Tongue (tissue), 1 donor: ENCODE measurements at regions not wholly inside any gene's neighbourhood (a gene's known extent, or its start where the extent isn't known, plus 50 kb on each side); places are given as distances from the start of the nearest gene placed in this dataset.

Experiments used
- DNase-seq: peaks from one replicate; pipeline ENCODE4 v3.0.0-alpha.2; 2015

DNA sequence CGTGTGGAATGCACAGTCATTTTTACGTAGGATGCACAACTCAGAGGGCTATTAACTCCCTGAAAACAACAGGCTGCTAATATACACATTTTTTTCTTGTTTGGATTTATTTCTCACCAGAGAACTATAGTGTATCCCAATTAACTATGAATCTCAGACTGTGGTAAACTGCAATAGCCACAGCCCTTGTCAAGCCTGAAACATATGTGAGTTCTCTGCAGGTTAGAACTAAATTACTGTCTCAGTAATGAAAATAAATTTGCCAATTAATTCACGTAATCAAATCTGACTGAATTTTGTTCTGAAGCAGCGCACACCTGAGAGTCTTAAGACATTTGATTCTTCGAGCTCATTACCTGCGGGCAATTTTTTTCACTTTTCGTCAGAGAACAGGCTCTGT, 318.6 kb downstream of the PMP22 start:
- DNase-seq: no peak

DNA sequence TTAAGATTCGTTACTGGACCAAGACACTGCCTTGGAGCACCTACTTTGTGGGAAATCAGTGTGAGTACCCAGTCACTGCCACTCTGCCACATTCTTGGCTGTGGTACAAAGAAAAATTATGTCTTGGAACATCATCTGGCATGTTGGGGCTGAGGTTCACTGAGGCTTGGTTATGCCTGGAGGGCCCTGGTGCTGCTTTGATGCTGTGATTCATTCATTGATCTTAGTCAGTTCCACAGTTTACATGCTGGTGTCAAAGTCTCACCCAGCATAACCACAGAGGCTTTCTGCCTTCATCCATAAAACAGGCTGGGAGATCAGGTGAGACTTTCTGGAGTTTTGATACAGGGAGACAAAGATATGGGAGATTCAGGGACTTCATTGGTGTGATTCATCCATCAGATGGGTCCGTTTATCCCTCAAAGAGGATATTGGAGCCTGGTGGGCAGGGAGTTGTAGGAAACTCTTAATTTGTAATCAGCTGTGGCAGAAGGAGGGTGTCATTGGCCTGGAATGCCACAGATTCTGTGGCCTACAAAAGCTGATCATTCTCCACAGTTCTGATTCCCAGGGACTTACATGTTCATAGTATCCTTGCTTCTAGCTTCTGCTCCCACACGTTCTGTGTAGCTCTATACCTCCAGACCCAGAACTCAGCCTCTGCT, 322.5 kb downstream of the PMP22 start:
- DNase-seq: no peak

DNA sequence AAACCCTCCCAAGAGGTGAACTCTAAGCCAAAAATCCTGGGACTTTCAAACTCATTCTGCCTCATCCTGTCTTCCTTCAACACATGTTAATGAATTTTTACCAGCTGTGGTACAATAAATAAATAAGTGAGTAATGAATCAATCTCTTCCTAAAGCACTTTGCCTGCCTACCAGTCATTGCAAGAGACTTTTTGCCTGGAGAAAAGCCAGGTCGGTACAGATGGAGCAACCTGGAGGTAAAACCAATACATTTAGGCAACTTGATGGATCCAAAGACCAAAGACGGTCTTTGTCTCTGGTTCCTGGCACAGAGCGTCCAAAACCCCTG, 324.2 kb downstream of the PMP22 start:
- no peak for DNase-seq

DNA sequence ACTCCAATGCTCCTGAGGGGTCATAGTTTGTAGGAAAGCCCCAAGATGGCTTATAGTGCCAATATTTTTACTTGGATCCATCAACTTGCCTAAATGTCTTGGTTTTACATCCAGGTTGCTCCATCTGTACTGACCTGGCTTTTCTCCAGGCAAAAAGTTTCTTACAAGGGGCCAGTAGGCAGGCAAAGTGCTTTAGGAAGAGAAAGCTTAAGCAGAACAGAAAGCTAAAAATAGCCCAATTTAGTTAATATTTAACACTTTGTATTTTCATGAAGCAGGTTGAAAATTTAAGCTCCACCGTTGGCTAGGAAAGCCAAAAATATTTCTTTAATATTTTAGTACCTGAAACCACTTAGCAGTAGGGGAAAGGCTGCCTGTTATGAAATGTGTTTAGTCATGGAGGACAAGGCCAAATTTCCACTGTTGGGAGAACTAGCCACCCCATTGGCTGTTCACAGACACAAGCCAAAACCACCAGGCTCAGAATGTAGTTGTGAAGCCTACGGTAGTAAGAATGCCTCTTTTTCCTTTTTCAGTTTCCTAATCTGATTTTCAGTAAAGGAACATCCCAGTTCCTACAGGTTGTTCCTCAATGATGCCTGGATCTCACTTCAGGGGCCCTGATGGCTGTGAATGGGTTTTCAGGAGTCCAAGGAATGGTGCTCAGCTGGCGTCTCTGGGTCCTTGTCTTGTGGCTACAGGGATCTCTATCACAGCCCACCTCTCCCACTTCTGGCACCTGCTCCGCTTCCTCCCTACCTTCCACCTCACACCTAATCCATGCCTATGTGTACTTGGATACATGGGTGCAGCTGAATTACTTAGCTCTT, 324.8 kb downstream of the PMP22 start:
- DNase-seq: no peak

DNA sequence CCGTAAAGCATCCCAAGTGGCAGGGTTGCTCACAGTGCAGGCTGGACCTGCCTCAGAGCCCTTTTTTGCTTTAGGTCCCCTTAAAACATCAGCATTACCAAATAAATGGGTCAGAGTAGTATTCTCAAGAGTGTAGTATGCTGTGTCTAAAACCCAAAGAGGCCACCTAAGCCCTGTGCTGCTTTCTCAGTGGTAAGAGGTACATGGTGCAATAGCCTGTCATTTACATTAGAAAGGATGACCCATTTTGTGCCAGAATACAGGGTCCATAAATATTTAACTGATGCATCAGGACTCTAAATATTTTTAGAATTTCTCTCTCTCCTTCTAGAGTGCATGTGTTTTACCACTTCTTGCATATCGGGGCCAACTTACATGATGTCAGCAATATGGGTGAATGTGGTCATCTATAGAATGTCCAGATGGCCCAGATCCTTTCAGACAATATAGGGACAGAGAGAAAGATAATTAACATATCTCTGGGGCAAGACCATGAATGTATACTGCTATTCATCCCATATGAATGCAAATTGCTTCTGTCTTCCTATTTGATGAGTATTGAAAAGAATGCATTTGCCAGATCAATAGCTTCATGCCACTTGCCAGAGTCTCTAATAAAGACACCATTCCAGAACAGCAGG, 329.2 kb downstream of the PMP22 start:
- no peak for DNase-seq

DNA sequence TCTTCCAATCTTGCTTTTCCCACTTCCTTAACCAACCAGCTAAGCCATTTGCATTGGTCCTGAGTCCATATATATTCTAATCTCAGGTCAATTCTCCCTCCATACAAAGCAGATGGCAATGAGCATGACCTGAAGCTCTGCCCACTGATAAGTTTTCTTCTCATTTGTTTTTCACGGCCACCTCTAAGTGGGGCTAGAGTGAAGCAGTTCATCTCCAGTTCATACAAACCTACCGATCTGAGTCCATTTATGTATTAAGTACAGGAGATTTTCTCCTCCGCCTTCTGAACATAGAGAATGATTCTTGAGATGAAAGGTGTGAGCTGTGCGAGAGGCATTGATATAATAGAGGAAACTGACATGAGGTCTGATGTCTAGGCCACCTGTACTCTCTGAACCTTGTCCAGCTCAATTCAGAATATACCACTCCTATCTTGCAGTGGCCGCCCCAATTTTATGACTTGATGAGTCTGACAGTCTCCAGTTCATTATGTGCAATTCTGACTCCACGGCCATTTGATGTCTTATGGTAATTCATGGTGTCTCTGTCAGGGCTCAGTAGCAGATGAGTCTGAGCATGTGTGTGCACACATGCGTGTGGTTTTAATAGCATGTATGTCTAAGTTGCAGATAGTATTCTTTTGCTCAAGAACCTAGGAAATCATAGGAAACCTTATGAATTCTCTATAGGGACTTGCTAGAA, 329.8 kb downstream of the PMP22 start:
- no peak for DNase-seq

DNA sequence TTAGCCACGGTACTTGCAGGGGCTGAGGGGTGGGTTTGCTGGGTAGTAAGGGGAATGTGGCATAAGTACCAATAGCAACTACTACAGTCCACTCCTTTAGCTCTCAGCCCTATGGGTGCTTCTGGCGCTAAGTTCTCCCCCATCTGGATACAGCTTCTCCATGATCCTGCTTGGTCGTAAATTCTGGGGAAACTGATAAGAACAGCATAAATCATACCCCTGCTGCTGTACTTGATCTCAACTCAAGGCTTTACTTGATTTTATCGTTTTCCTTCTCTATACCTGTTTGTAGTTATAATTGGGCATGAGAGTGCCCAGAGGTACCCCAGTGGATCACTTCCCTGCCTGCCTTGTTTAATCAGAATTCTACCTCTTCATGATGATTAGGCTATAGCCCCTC, 331.4 kb downstream of the PMP22 start:
- DNase-seq: no peak

DNA sequence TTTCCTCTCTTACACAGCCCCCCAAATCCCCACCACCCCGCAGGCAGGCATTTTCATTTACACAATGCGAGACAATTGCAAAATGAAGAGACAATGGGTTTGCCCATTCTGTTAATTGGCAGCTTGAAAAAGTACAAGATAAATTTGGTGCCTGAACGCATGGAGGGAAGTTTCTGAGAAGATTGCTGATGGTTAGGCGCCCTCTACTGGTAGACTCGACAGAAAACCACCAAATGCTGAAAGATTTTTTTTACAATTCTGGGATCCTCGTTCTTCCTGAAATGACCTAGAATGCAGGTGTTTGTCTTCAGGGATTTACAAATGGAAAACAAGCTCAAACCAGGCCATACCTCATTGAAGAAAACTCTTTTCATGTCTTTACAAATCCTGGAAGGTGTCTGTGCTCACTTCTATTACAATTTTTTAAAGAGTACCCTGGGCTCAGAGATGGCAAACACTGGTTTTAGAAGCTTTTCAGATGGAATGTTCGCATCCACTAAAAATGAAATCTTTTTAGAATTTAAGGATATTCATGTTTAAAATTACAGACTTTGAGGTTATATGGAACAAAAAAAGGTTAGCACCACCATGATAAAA, 338.5 kb downstream of the PMP22 start:
- DNase-seq: peak; percentile 90

DNA sequence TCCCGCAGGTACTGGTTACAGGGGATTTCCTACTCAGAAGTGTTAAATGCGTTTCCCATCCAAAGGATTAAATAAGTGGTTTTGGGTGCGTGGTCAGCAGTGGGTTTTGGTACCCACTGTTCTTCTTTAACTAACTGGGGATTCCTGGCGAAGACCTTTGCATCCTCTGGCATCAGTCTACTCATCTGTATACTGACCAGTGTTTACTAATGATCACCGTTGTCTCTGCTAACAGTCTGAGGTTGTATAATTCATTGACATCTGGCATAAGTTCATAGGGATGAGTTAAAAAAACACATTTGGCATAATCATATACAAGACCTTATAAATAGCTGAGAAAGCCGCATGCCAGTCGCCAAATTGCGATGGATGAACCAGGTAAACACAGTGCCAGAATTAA, 339.1 kb downstream of the PMP22 start:
- DNase-seq: no peak

DNA sequence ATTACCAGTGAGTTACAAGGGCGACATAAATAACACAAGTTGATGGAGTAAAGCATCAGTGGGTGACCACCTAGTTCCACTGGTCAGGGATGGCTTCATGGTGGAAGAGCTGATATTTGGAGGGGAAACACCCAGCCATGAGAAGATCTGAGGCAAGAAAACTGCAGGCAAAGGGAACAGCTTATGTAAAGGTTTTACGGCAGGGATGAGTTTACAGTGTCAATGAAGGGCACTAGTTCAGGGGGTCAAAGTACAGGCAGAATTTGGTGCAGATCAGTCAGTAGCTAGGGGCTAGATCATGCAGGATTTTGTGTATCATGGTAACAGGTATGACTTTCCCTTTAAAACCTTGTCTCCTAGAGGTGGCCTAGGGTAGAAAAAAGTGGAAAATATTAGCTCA, 339.6 kb downstream of the PMP22 start:
- no peak for DNase-seq

DNA sequence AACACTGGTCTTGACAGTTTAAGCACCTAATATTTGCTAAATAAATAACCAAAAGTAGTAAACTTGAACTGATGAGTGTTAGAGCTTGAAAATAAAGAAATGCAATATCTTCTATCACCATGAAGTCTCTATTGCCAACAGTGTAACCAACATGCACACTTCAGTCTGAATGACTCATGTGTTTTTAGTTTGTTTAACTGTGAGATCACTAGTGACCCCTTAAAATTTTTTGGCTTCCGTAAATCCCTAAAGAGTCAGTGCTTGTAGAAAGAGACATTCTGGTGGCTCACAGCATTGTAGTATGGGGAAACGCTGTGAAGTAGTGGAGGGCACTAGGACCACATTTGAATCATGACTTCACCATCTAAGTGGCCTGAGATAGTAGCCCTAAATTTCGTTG, 341.1 kb downstream of the PMP22 start:
- no peak for DNase-seq

DNA sequence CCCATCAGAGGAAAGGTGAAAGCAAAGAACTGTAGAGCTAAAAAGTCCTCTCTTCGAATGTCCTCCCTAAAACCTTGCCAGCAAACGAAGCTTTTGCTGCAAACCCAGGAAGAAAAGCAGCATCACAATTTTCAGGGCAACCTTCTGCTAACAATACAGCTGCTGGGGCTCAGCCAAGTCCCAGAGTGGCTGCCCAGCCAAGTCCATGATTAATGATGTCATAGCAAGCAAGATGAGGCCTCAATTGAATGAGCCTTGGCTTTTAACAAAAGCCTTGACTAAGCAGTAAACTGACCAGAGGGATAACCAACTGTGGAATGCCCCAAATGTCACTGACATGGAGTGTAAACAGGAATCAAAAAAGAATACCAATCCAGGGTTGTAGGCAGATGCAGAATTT, 342.7 kb downstream of the PMP22 start:
- no peak for DNase-seq

DNA sequence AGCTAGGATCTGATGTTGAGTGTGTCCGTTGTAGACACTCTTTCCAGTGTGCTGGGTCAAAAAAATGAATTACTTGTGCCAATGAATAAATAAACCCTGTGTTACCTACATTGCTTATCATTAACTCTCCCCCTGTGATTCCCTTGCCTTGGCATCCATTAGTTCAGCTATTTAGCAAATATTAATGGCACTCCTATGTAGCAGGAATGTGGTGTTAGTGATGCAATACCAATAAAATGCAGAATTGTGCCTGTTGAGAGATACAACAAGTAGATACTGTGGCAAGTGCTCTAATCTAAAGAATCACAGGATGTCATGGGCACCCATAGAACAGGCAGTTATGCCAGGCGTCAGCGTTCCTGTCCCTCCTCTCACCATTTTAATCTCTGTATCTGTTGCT, 343.2 kb downstream of the PMP22 start:
- no peak for DNase-seq

DNA sequence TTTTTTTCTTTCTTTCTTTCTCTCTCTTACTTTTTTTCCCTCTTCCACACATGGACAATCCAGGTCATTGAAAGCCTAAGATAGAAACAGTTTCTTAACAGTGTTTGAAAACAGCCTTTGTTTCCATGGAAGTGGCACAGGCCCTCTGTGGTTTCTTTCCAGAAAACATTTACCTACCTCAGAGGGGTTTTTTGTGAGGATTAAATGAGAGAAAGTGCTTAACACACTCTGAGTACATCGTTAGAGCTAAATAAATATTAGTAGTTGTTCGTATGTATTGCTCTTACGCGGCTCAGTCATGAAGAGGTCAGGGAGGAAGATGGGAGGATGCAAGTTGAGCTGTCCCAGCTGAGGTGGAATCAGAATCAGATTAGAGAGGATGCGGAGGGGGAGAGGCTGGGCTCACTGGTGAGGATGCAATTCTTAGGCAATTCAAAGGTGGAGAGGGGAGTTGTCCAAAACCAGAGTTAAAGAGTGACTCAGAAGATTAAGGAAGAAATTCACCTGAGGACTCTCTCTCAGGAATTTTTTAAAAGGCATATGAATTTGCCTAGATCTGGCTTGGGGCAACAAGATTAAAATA, 345.4 kb downstream of the PMP22 start:
- DNase-seq: peak; percentile 54

DNA sequence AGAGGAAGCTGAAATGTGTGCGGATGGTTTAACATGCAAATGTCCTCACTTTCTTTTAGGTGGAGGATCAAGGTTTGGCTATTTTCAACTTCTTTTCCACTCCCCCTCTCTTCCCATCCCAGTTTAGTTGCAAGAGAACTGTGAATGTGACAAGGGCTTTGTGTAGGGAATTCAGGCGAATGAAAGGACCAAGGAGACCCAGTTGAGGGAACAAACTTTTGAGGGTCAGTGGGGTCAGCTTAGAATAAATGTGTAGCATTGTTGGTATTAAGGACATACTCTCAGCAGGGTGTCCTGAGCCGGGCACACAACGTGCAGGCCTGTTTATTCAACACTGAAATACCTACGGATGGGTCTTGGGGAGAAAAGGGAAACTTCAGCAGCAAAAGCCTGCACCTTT, 346.0 kb downstream of the PMP22 start:
- DNase-seq: no peak

DNA sequence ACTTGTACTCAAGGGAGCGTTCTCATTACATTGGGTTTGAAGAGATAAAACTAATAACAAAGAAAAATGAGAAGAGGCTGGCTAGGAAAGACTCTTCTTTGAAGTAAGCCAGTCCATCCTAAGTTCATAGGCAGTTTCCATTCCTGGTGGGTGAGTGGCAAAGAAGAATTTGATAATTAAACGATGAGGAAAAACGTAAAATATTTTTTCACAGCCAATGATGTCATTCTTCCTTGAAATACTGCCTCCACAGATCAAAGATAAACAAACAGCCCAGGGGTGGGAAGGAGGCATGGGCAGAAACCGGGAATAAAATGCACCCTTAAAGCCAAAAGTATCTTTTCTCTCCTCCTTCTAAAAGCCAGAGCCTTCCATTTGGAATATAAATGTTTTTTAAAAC, 346.6 kb downstream of the PMP22 start:
- no peak for DNase-seq

DNA sequence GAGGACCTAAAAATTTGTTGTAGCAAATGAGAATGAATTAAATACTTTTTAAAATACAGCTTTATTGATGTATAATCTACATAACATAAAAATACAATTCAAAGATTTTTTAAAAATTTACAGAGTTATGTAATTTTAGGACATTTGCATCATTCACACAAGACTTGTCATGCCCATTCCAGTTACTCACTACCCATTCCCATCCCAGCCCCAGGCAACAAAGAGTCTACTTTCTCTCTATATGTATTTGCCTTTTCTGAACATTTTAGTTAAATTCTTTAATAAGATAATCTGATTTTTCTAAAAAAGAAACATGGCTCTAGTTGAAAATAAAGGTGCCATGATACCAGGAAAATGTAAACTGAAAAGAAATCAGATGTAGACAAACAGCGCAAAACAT, 354.2 kb downstream of the PMP22 start:
- no peak for DNase-seq

DNA sequence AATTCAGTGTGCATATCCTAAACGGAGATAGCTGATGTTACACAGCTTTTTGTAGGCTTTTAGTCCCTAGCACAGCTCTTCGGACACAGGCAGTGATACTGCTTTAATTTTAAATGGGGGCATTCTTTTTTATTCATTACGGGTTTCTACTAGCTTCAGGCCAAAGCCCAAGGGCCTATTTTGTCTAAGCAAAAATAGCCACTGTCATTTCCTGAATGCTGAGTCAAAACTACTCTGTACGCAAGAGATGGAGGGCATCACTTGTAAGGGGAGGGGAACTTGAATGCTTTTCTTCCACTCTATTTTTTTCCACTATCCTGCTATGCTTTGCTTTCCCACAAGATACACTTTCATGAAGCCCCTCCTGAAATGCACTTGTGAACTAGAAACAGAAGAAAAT, 360.7 kb downstream of the PMP22 start:
- DNase-seq: no peak

DNA sequence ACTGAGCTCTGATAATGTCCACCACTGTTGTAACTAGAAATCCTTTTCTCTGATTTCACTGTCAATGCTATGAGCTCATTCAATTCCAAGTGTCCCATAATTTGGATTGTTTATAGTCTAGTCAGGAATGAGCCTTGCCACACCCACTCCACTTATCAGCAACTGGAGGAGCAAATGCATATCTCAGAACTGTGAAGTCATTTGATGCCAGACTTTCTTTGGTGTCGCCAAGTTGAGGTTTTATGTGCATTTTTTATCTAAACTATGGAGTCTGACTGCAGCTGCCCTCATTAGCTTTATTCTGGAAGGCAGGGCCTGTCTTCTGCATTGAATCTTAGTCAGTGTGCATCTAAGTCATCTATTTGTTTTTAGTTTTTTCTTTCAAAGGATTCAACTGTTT, 361.3 kb downstream of the PMP22 start:
- peak; percentile 4 for DNase-seq

DNA sequence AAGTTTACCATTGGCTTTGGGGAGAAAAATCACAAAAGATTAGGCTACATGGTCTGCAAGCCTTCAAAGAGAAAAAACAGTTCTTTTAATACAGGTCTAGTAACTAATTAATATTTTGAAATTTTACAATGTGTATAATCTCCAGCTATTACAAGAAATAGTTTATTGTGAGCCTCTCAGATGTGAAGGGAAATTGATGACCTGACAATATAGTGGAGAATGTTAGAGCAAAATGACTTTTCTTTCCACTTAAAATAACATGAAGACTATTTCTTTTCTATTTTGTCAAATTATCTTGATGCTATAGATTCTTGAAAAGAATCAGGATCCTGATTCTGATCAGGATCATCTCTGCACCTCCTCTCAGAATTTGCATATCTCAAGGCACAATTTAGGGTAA, 362.3 kb downstream of the PMP22 start:
- no peak for DNase-seq

DNA sequence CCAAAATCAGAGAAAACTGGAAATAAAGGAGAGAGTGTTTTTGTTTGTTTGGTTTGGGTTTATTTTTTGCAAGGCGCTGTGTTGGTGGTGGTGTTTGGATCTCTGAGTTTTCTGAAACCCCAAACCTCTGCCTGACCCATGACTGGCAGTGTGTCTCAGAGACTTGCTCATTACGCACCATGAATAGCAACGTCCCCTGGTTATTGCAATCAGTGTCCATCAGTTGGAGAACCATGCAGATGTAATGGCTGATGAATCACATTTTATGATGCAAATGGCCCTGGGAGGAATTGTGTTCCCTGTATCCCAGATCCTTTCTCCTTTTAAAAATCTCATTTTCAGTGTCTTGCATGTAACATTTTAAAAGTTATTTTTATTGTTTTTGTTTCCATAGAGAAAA, 362.8 kb downstream of the PMP22 start:
- no peak for DNase-seq

DNA sequence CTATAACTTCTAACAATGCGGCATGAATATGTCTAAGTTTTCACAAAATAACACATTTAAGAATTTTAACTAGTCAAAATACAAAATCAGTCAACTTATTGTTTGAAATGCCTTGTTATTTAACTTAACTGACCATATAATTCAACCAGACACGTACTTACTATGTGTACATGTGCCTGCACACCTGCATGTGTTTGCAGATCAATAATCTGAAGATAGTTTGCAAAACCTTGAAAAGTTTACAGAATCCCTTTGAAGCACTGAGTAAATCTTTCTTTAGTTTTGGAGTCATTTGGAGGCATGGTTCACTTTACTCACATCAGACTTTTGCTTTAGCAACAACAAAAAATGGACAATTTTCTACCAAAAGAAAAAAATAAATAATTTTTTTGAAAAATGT, 363.8 kb downstream of the PMP22 start:
- no peak for DNase-seq
